GM23338 (cell line): ENCODE measurements at regions not wholly inside any gene's neighbourhood (a gene's known extent, or its start where the extent isn't known, plus 50 kb on each side); places are given as distances from the start of the nearest gene placed in this dataset.

ENCODE experiments used
- ATAC-seq: fragments of 200-7000 bp; cut with Tn5 transposase; 3 replicates; pipeline ENCODE4 v1.9.1; 2020
- DNase-seq: peaks from one replicate; pipeline ENCODE4 v3.0.0-alpha.2; 2015; ENCODE audit warnings: low spot score
- H2AFZ ChIP-seq: fragments of 200-600 bp; sonication (generic); 2 replicates; pipeline ENCODE4 v1.8.0; 2016; ENCODE audit warnings: antibody characterized with exemption, mild to moderate bottlenecking, moderate library complexity
- H3F3A ChIP-seq: fragments of 200-600 bp; sonication (generic); replicated peaks from 2 replicates; pipeline ENCODE4 v1.8.0; 2017; ENCODE audit warnings: antibody characterized with exemption, mixed run types, low read depth
- H3K27ac ChIP-seq: fragments of 200-600 bp; sonication (generic); 2 replicates; pipeline ENCODE4 v1.6.1; 2016; ENCODE audit warnings: low read depth
- H3K27me3 ChIP-seq: fragments of 200-600 bp; sonication (generic); 2 replicates; pipeline ENCODE4 v1.8.0; 2016; ENCODE audit warnings: mild to moderate bottlenecking, mixed run types, moderate library complexity; ENCODE audit not compliant: insufficient read depth
- H3K36me3 ChIP-seq: fragments of 200-600 bp; sonication (generic); 2 replicates; pipeline ENCODE4 v1.8.0; 2016; ENCODE audit warnings: mild to moderate bottlenecking; ENCODE audit not compliant: insufficient read depth
- H3K4me1 ChIP-seq: fragments of 200-600 bp; sonication (generic); 2 replicates; pipeline ENCODE4 v1.8.0; 2016; ENCODE audit warnings: mild to moderate bottlenecking, moderate library complexity; ENCODE audit not compliant: insufficient read depth
- H3K4me2 ChIP-seq: fragments of 200-600 bp; sonication (generic); 2 replicates; pipeline ENCODE4 v1.7.1; 2017; ENCODE audit warnings: mixed run types
- H3K4me3 ChIP-seq: fragments of 200-600 bp; sonication (generic); 2 replicates; pipeline ENCODE4 v1.6.1; 2016; ENCODE audit warnings: mixed run types
- H3K79me2 ChIP-seq: fragments of 200-600 bp; sonication (generic); replicated peaks from 2 replicates; pipeline ENCODE4 v1.8.0; 2017; ENCODE audit warnings: mild to moderate bottlenecking; ENCODE audit not compliant: insufficient read depth
- H3K9me2 ChIP-seq: fragments of 200-600 bp; sonication (generic); 2 replicates; pipeline ENCODE4 v1.8.0; 2017; ENCODE audit not compliant: insufficient read depth
- H4K20me1 ChIP-seq: fragments of 200-600 bp; sonication (generic); replicated peaks from 2 replicates; pipeline ENCODE4 v1.8.0; 2017; ENCODE audit warnings: mild to moderate bottlenecking; ENCODE audit not compliant: insufficient read depth
- H3K27ac Mint-ChIP-seq: 2 replicates; pipeline ENCODE4 v1.8.0; 2020; ENCODE audit warnings: inconsistent platforms, mild to moderate bottlenecking, moderate library complexity, mixed read lengths
- H3K27me3 Mint-ChIP-seq: 3 replicates; pipeline ENCODE4 v1.8.0; 2022; ENCODE audit warnings: low read depth, mild to moderate bottlenecking, moderate library complexity, mixed read lengths, inconsistent platforms; ENCODE audit not compliant: insufficient read depth, poor library complexity
- H3K36me3 Mint-ChIP-seq: 3 replicates; pipeline ENCODE4 v1.8.0; 2021; ENCODE audit warnings: low read depth, mild to moderate bottlenecking, inconsistent platforms, moderate library complexity, mixed read lengths
- H3K4me1 Mint-ChIP-seq: 3 replicates; pipeline ENCODE4 v1.8.0; 2020; ENCODE audit warnings: mild to moderate bottlenecking, inconsistent platforms, mixed read lengths
- H3K4me3 Mint-ChIP-seq: 3 replicates; pipeline ENCODE4 v1.8.0; 2021; ENCODE audit warnings: moderate library complexity, mild to moderate bottlenecking, inconsistent platforms, mixed read lengths
- H3K9me3 Mint-ChIP-seq: 3 replicates; pipeline ENCODE4 v1.8.0; 2020; ENCODE audit warnings: moderate library complexity, mild to moderate bottlenecking, inconsistent platforms, mixed read lengths
- CREB1 ChIP-seq: fragments of 250-450 bp; sonication (Bioruptor Pico); IDR thresholded peaks from 2 replicates; pipeline ENCODE4 v1.5.0; 2020; ENCODE audit warnings: low read depth, mild to moderate bottlenecking, moderate library complexity
- EZH2 ChIP-seq: fragments of 200-600 bp; sonication (generic); IDR thresholded peaks from one replicate; pipeline ENCODE4 v1.8.0; 2017; ENCODE audit warnings: antibody characterized with exemption, mild to moderate bottlenecking, low read depth; ENCODE audit not compliant: unreplicated experiment
- EZH2phosphoT487 ChIP-seq: fragments of 200-600 bp; sonication (generic); IDR thresholded peaks from one replicate; pipeline ENCODE4 v1.8.1; 2018; ENCODE audit warnings: antibody characterized with exemption; ENCODE audit not compliant: unreplicated experiment
- JUNB ChIP-seq: IDR thresholded peaks from one replicate; pipeline ENCODE4 v1.6.1; 2016; ENCODE audit warnings: antibody characterized with exemption; ENCODE audit not compliant: unreplicated experiment
- NANOG ChIP-seq: IDR thresholded peaks from 2 replicates; pipeline ENCODE4 v1.6.1; 2016; ENCODE audit warnings: antibody characterized with exemption, borderline replicate concordance
- STAT1 ChIP-seq: IDR thresholded peaks from one replicate; pipeline ENCODE4 v1.6.1; 2016; ENCODE audit warnings: antibody characterized with exemption; ENCODE audit not compliant: unreplicated experiment
- ZNF114 ChIP-seq: fragments of 250-450 bp; sonication (Bioruptor Pico); IDR thresholded peaks from 2 replicates; pipeline ENCODE4 v1.5.0; 2020; ENCODE audit warnings: mild to moderate bottlenecking, moderate library complexity
- ZNF331 ChIP-seq: fragments of 250-450 bp; sonication (Bioruptor Pico); IDR thresholded peaks from 2 replicates; pipeline ENCODE4 v1.5.0; 2020; ENCODE audit warnings: low read depth, mild to moderate bottlenecking, moderate library complexity
- TF ChIP-seq, protein P1 (sequence below), 2 experiments: fragments of 200-600 bp in 1 of 2; sonication (generic) in 1 of 2; conservative IDR thresholded peaks; 2 replicates each; pipeline versions ENCODE4 v1.5.1 to v1.6.1; 2016 to 2017; ENCODE audit warnings: antibody characterized with exemption in 2 of 2, low read depth in 2 of 2, mild to moderate bottlenecking in 2 of 2, moderate library complexity in 1 of 2
- TF ChIP-seq, protein P2 (sequence below): IDR thresholded peaks from one replicate; pipeline ENCODE4 v1.6.1; 2018; ENCODE audit warnings: antibody characterized with exemption; ENCODE audit not compliant: unreplicated experiment
- TF ChIP-seq, protein P3 (sequence below): fragments of 250-450 bp; sonication (Bioruptor Pico); IDR thresholded peaks from 2 replicates; pipeline ENCODE4 v1.5.0; 2020; ENCODE audit warnings: mild to moderate bottlenecking, moderate library complexity

GRCh38 chr6:153645326-153645725 is 393.7 kb upstream of the OPRM1 start:
- Histone ChIP-seq H3K4me3 (no peak overlapping the region), H3K79me2 (no peaks in the 10 kb centered on the region), H3K9me2 (no peaks in the 10 kb centered on the region), H3K27me3 (no peaks in the 10 kb centered on the region), H3F3A (no peaks in the 10 kb centered on the region), H3K4me1 (no peaks in the 10 kb centered on the region), H3K27ac (no peak overlapping the region), H3K4me2 (no peak overlapping the region), H3K36me3 (no peaks in the 10 kb centered on the region), H2AFZ (no peak overlapping the region), H4K20me1 (no peaks in the 10 kb centered on the region)
- no peaks in the 10 kb centered on the region for H3K4me1 Mint-ChIP-seq
- no peak overlapping the region for H3K27ac Mint-ChIP-seq
- H3K36me3 Mint-ChIP-seq = no peaks in the 10 kb centered on the region
- H3K4me3 Mint-ChIP-seq = no peak overlapping the region
- ATAC-seq = no peak
- DNase-seq = no peak
- no peaks in the 10 kb centered on the region for H3K9me3 Mint-ChIP-seq
- TF ChIP-seq STAT1 (no peak), NANOG (no peak), ZNF331 (CRISPR knock-in tag) (no peak), EZH2 (no peak), EZH2phosphoT487 (no peak), ZNF114 (no peak), CREB1 (CRISPR knock-in tag) (no peak), JUNB (no peak)
- TF ChIP-seq, protein P1, sequence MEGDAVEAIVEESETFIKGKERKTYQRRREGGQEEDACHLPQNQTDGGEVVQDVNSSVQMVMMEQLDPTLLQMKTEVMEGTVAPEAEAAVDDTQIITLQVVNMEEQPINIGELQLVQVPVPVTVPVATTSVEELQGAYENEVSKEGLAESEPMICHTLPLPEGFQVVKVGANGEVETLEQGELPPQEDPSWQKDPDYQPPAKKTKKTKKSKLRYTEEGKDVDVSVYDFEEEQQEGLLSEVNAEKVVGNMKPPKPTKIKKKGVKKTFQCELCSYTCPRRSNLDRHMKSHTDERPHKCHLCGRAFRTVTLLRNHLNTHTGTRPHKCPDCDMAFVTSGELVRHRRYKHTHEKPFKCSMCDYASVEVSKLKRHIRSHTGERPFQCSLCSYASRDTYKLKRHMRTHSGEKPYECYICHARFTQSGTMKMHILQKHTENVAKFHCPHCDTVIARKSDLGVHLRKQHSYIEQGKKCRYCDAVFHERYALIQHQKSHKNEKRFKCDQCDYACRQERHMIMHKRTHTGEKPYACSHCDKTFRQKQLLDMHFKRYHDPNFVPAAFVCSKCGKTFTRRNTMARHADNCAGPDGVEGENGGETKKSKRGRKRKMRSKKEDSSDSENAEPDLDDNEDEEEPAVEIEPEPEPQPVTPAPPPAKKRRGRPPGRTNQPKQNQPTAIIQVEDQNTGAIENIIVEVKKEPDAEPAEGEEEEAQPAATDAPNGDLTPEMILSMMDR (conservative IDR thresholded peaks at IDR 0.05; ENCODE audit: low read depth in 2 of 2) = no peak
- TF ChIP-seq, protein P2, sequence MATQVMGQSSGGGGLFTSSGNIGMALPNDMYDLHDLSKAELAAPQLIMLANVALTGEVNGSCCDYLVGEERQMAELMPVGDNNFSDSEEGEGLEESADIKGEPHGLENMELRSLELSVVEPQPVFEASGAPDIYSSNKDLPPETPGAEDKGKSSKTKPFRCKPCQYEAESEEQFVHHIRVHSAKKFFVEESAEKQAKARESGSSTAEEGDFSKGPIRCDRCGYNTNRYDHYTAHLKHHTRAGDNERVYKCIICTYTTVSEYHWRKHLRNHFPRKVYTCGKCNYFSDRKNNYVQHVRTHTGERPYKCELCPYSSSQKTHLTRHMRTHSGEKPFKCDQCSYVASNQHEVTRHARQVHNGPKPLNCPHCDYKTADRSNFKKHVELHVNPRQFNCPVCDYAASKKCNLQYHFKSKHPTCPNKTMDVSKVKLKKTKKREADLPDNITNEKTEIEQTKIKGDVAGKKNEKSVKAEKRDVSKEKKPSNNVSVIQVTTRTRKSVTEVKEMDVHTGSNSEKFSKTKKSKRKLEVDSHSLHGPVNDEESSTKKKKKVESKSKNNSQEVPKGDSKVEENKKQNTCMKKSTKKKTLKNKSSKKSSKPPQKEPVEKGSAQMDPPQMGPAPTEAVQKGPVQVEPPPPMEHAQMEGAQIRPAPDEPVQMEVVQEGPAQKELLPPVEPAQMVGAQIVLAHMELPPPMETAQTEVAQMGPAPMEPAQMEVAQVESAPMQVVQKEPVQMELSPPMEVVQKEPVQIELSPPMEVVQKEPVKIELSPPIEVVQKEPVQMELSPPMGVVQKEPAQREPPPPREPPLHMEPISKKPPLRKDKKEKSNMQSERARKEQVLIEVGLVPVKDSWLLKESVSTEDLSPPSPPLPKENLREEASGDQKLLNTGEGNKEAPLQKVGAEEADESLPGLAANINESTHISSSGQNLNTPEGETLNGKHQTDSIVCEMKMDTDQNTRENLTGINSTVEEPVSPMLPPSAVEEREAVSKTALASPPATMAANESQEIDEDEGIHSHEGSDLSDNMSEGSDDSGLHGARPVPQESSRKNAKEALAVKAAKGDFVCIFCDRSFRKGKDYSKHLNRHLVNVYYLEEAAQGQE = no peak
- peaks cover 2% of the 10 kb centered on the region for H3K27me3 Mint-ChIP-seq

DNA sequence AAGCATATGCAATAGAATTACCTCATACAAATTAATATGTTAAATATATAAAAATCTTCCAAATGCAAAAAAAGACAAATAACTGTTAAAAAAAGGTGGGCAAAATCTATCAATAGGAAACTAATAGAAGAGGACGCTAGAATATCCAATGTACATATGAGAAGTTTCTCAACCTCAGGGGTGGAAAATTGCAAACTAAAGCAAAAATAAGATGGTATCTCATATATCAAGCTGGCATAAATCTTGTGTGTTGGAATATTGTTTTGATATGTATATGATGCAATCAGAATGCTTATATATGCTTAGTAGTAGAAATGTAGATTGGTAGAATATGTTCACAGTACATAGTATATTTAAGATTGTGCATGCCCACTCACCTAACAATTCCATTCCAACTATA is 395.0 kb upstream of the OPRM1 start:
- no peak overlapping the region for H3K27ac Mint-ChIP-seq
- TF ChIP-seq CREB1 (CRISPR knock-in tag) (no peak), JUNB (no peak), ZNF114 (no peak), STAT1 (no peak)
- TF ChIP-seq, protein P3, sequence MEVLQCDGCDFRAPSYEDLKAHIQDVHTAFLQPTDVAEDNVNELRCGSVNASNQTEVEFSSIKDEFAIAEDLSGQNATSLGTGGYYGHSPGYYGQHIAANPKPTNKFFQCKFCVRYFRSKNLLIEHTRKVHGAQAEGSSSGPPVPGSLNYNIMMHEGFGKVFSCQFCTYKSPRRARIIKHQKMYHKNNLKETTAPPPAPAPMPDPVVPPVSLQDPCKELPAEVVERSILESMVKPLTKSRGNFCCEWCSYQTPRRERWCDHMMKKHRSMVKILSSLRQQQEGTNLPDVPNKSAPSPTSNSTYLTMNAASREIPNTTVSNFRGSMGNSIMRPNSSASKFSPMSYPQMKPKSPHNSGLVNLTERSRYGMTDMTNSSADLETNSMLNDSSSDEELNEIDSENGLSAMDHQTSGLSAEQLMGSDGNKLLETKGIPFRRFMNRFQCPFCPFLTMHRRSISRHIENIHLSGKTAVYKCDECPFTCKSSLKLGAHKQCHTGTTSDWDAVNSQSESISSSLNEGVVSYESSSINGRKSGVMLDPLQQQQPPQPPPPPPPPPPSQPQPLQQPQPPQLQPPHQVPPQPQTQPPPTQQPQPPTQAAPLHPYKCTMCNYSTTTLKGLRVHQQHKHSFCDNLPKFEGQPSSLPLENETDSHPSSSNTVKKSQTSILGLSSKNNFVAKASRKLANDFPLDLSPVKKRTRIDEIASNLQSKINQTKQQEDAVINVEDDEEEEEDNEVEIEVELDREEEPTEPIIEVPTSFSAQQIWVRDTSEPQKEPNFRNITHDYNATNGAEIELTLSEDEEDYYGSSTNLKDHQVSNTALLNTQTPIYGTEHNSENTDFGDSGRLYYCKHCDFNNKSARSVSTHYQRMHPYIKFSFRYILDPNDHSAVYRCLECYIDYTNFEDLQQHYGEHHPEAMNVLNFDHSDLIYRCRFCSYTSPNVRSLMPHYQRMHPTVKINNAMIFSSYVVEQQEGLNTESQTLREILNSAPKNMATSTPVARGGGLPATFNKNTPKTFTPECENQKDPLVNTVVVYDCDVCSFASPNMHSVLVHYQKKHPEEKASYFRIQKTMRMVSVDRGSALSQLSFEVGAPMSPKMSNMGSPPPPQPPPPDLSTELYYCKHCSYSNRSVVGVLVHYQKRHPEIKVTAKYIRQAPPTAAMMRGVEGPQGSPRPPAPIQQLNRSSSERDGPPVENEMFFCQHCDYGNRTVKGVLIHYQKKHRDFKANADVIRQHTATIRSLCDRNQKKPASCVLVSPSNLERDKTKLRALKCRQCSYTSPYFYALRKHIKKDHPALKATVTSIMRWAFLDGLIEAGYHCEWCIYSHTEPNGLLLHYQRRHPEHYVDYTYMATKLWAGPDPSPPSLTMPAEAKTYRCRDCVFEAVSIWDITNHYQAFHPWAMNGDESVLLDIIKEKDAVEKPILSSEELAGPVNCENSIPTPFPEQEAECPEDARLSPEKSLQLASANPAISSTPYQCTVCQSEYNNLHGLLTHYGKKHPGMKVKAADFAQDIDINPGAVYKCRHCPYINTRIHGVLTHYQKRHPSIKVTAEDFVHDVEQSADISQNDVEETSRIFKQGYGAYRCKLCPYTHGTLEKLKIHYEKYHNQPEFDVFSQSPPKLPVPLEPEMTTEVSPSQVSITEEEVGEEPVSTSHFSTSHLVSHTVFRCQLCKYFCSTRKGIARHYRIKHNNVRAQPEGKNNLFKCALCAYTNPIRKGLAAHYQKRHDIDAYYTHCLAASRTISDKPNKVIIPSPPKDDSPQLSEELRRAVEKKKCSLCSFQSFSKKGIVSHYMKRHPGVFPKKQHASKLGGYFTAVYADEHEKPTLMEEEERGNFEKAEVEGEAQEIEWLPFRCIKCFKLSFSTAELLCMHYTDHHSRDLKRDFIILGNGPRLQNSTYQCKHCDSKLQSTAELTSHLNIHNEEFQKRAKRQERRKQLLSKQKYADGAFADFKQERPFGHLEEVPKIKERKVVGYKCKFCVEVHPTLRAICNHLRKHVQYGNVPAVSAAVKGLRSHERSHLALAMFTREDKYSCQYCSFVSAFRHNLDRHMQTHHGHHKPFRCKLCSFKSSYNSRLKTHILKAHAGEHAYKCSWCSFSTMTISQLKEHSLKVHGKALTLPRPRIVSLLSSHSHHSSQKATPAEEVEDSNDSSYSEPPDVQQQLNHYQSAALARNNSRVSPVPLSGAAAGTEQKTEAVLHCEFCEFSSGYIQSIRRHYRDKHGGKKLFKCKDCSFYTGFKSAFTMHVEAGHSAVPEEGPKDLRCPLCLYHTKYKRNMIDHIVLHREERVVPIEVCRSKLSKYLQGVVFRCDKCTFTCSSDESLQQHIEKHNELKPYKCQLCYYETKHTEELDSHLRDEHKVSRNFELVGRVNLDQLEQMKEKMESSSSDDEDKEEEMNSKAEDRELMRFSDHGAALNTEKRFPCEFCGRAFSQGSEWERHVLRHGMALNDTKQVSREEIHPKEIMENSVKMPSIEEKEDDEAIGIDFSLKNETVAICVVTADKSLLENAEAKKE (CRISPR knock-in tag) = no peak

More for the DNA sequence above, 395.0 kb upstream of the OPRM1 start:
- Mint-ChIP-seq H3K4me3 (no peak overlapping the region), H3K27me3 (peaks cover 2% of the 10 kb centered on the region), H3K36me3 (no peaks in the 10 kb centered on the region), H3K9me3 (no peaks in the 10 kb centered on the region), H3K4me1 (no peaks in the 10 kb centered on the region)
- no peak overlapping the region for H3K4me2 ChIP-seq
- DNase-seq (no peak), ATAC-seq (no peak)
- H3K36me3 ChIP-seq = no peaks in the 10 kb centered on the region
- no peaks in the 10 kb centered on the region for H3K27me3 ChIP-seq
- H4K20me1 ChIP-seq = no peaks in the 10 kb centered on the region
- H3K27ac ChIP-seq = no peak overlapping the region
- no peaks in the 10 kb centered on the region for H3K4me1 ChIP-seq
- H3K79me2 ChIP-seq = no peaks in the 10 kb centered on the region
- H3F3A ChIP-seq = no peaks in the 10 kb centered on the region
- H3K4me3 ChIP-seq = no peak overlapping the region
- H2AFZ ChIP-seq = no peak overlapping the region
- H3K9me2 ChIP-seq = no peaks in the 10 kb centered on the region
